ENCODE measurements at regions not wholly inside any gene's neighbourhood (a gene's known extent, or its start where the extent isn't known, plus 50 kb on each side); places are given as distances from the start of the nearest gene placed in this dataset.

DNA sequence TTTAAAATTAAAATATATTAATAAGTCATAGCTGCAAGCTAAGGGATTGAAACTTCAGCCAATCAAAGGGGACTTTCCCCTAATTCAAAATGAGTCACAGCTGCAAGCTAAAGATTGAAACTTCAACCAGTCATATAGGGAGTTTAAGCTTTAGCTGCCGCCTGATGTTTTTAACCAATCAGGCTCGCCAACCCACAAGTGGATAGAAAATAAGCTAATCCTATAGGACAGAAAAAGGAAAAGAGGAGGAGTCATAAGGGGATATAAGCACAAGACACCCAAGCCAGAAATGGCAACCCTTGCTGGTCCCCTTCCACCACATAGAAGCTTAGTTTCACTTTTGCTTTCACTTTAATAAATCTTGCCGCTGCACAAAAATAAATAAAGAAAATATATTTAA lies 1154.6 kb downstream of the GALC start:
- DNase-seq (ENCODE audit: low spot score), result peak; percentile 4
- Histone ChIP-seq H3K27me3 (replicated peaks; ENCODE audit: insufficient read depth, low read depth, low read length, poor library complexity) (no peaks in the 10 kb centered on the region), H3K27ac (ENCODE audit: low read depth, low read length, poor library complexity, severe bottlenecking) (no peak overlapping the region), H3K4me3 (ENCODE audit: low read depth, low read length, poor library complexity, severe bottlenecking) (no peak overlapping the region), H3K36me3 (ENCODE audit: insufficient read depth, low read length, poor library complexity, severe bottlenecking) (no peaks in the 10 kb centered on the region), H3K9me3 (ENCODE audit: low read depth, low read length, poor library complexity, severe bottlenecking) (no peaks in the 10 kb centered on the region), H3K4me1 (ENCODE audit: insufficient read depth, low read length, poor library complexity, severe bottlenecking) (no peaks in the 10 kb centered on the region)
- no TSS peak for BruUV-seq (replicated peaks)
- ChIA-PET CTCF (no interaction called here), POLR2A (ENCODE audit: low non-redundant PET) (no interaction called here)
- no peak for TF ChIP-seq EZH2 (IDR thresholded peaks at IDR 0.05; ENCODE audit: borderline replicate concordance, low read depth, low read length, poor library complexity, severe bottlenecking)
- TF ChIP-seq, protein P1, sequence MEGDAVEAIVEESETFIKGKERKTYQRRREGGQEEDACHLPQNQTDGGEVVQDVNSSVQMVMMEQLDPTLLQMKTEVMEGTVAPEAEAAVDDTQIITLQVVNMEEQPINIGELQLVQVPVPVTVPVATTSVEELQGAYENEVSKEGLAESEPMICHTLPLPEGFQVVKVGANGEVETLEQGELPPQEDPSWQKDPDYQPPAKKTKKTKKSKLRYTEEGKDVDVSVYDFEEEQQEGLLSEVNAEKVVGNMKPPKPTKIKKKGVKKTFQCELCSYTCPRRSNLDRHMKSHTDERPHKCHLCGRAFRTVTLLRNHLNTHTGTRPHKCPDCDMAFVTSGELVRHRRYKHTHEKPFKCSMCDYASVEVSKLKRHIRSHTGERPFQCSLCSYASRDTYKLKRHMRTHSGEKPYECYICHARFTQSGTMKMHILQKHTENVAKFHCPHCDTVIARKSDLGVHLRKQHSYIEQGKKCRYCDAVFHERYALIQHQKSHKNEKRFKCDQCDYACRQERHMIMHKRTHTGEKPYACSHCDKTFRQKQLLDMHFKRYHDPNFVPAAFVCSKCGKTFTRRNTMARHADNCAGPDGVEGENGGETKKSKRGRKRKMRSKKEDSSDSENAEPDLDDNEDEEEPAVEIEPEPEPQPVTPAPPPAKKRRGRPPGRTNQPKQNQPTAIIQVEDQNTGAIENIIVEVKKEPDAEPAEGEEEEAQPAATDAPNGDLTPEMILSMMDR (conservative IDR thresholded peaks at IDR 0.05; ENCODE audit: low read depth, low read length), result no peak
- intact Hi-C loops (cut with micrococcal nuclease; ENCODE audit: unreplicated experiment), result no loop called here

DNA sequence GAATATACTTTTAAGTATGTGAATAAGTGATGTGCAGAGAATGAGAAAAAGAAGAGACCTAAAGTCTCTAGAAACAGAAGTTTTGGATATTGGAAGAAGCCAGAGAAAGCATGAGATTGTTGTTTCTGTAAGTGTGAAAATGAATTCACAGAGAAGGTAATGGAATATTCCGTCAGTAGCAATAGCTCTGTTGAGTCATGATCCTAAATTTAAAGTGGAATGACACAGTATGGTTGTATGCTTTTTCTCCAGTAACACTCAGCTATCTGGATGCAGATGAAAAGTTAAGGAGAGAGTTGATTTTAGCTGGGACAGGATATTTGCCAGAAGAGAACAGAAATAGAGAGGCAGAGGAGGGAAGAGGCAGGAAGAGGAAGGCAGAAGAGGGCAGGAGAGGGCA lies 1166.3 kb downstream of the GALC start:
- intact Hi-C loops (cut with micrococcal nuclease; ENCODE audit: unreplicated experiment), result no loop called here
- Histone ChIP-seq H3K4me1 (ENCODE audit: insufficient read depth, low read length, poor library complexity, severe bottlenecking) (no peaks in the 10 kb centered on the region), H3K9me3 (ENCODE audit: low read depth, low read length, poor library complexity, severe bottlenecking) (no peaks in the 10 kb centered on the region), H3K27me3 (replicated peaks; ENCODE audit: insufficient read depth, low read depth, low read length, poor library complexity) (no peaks in the 10 kb centered on the region), H3K36me3 (ENCODE audit: insufficient read depth, low read length, poor library complexity, severe bottlenecking) (no peaks in the 10 kb centered on the region), H3K27ac (ENCODE audit: low read depth, low read length, poor library complexity, severe bottlenecking) (no peak overlapping the region), H3K4me3 (ENCODE audit: low read depth, low read length, poor library complexity, severe bottlenecking) (no peak overlapping the region)
- POLR2A ChIA-PET (ENCODE audit: low non-redundant PET), result no interaction called here
- DNase-seq (ENCODE audit: low spot score), result no peak
- BruUV-seq (replicated peaks), result no TSS peak
- CTCF ChIA-PET, result no interaction called here
- TF ChIP-seq, protein P1 (conservative IDR thresholded peaks at IDR 0.05; ENCODE audit: low read depth, low read length), result no peak
- TF ChIP-seq EZH2 (IDR thresholded peaks at IDR 0.05; ENCODE audit: borderline replicate concordance, low read depth, low read length, poor library complexity, severe bottlenecking), result no peak

DNA sequence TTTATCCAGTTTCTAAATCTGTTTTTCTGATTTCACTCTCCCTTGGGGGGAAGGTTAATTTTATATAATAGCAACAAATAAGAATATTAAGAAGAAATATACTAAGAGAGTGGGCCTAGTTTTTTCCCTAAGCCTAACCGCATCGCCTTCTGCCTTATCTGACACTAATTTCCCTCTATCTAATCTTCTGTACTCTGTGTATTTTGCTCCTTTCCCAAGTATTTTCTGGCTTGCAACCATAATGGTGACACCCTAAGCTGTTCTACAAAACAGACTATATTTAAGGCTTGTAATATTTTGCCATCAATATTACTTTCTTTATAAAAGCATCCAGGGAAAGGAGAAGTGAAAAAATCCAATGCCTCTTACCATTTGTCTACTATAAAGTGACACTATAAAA lies 1168.8 kb downstream of the GALC start:
- H3K36me3 ChIP-seq (ENCODE audit: insufficient read depth, low read length, poor library complexity, severe bottlenecking), result no peaks in the 10 kb centered on the region
- TF ChIP-seq, protein P1 (conservative IDR thresholded peaks at IDR 0.05; ENCODE audit: low read depth, low read length), result no peak
- TF ChIP-seq EZH2 (IDR thresholded peaks at IDR 0.05; ENCODE audit: borderline replicate concordance, low read depth, low read length, poor library complexity, severe bottlenecking), result no peak
- no peak overlapping the region for H3K27ac ChIP-seq (ENCODE audit: low read depth, low read length, poor library complexity, severe bottlenecking)
- DNase-seq (ENCODE audit: low spot score), result no peak
- POLR2A ChIA-PET (ENCODE audit: low non-redundant PET), result no interaction called here
- H3K4me3 ChIP-seq (ENCODE audit: low read depth, low read length, poor library complexity, severe bottlenecking), result no peak overlapping the region
- CTCF ChIA-PET, result no interaction called here
- no peaks in the 10 kb centered on the region for H3K27me3 ChIP-seq (replicated peaks; ENCODE audit: insufficient read depth, low read depth, low read length, poor library complexity)
- H3K9me3 ChIP-seq (ENCODE audit: low read depth, low read length, poor library complexity, severe bottlenecking), result no peaks in the 10 kb centered on the region
- H3K4me1 ChIP-seq (ENCODE audit: insufficient read depth, low read length, poor library complexity, severe bottlenecking), result no peaks in the 10 kb centered on the region
- BruUV-seq (replicated peaks), result no TSS peak
- intact Hi-C loops (cut with micrococcal nuclease; ENCODE audit: unreplicated experiment), result no loop called here
